ENCODE measurements at regions not wholly inside any gene's neighbourhood (a gene's known extent, or its start where the extent isn't known, plus 50 kb on each side); places are given as distances from the start of the nearest gene placed in this dataset.

GRCh38 chr4:128384091-128384520 is 96.5 kb upstream of the PGRMC2 start:
- TF ChIP-seq POLR2A (IDR thresholded peaks at IDR 0.05) (no peak), CTCF (IDR thresholded peaks at IDR 0.05) (no peak)

Measured in lower leg skin (tissue), 3 donors.